ENCODE measurements at regions not wholly inside any gene's neighbourhood (a gene's known extent, or its start where the extent isn't known, plus 50 kb on each side); places are given as distances from the start of the nearest gene placed in this dataset.

GRCh38 chr1:113190930-113191329, 117.9 kb downstream of the LRIG2 start:
- TF ChIP-seq CTCF (IDR thresholded peaks at IDR 0.05), result no peak
- TF ChIP-seq POLR2A (IDR thresholded peaks at IDR 0.05), result no peak

All from esophagus squamous epithelium (tissue), 4 donors.